ENCODE measurements at regions not wholly inside any gene's neighbourhood (a gene's known extent, or its start where the extent isn't known, plus 50 kb on each side); places are given as distances from the start of the nearest gene placed in this dataset.

- DNase-seq (ENCODE audit: low read depth) = no peak
These were observed 370.7 kb downstream of the INSC start for GRCh38 chr11:15485432-15485831.

GRCh38 chr11:15489281-15489680 lies 374.6 kb downstream of the INSC start:
- no peak for DNase-seq (ENCODE audit: low read depth)

GRCh38 chr11:15490535-15490934 lies 375.8 kb downstream of the INSC start:
- no peak for DNase-seq (ENCODE audit: low read depth)

- DNase-seq (ENCODE audit: low read depth) = no peak
These were observed 378.3 kb downstream of the INSC start for GRCh38 chr11:15493066-15493465.

- no peak for DNase-seq (ENCODE audit: low read depth)
These were observed 379.3 kb downstream of the INSC start for GRCh38 chr11:15493921-15494620.

- DNase-seq (ENCODE audit: low read depth) = no peak
These were observed 380.0 kb downstream of the INSC start for GRCh38 chr11:15494740-15495139.

GRCh38 chr11:15495462-15495861 lies 380.7 kb downstream of the INSC start:
- no peak for DNase-seq (ENCODE audit: low read depth)

- DNase-seq (ENCODE audit: low read depth) = no peak
These were observed 382.6 kb downstream of the INSC start for GRCh38 chr11:15497366-15497765.

- DNase-seq (ENCODE audit: low read depth) = no peak
These were observed 385.0 kb downstream of the INSC start for GRCh38 chr11:15499674-15500073.

- DNase-seq (ENCODE audit: low read depth) = no peak
These were observed 385.9 kb downstream of the INSC start for GRCh38 chr11:15500643-15501042.

GRCh38 chr11:15501566-15501965 lies 386.8 kb downstream of the INSC start:
- DNase-seq (ENCODE audit: low read depth) = no peak

GRCh38 chr11:15505155-15505554 lies 390.4 kb downstream of the INSC start:
- no peak for DNase-seq (ENCODE audit: low read depth)

GRCh38 chr11:15507592-15507991 lies 392.9 kb downstream of the INSC start:
- no peak for DNase-seq (ENCODE audit: low read depth)

- no peak for DNase-seq (ENCODE audit: low read depth)
These were observed 394.4 kb downstream of the INSC start for GRCh38 chr11:15509082-15509481.

GRCh38 chr11:15519124-15519791 lies 404.5 kb downstream of the INSC start:
- DNase-seq (ENCODE audit: low read depth) = no peak

- DNase-seq (ENCODE audit: low read depth) = no peak
These were observed 405.2 kb downstream of the INSC start for GRCh38 chr11:15519911-15520310.

- no peak for DNase-seq (ENCODE audit: low read depth)
These were observed 408.8 kb downstream of the INSC start for GRCh38 chr11:15523543-15523942.

GRCh38 chr11:15525582-15525981 lies 410.9 kb downstream of the INSC start:
- no peak for DNase-seq (ENCODE audit: low read depth)

GRCh38 chr11:15526032-15526431 lies 411.3 kb downstream of the INSC start:
- DNase-seq (ENCODE audit: low read depth) = no peak

- DNase-seq (ENCODE audit: low read depth) = no peak
These were observed 412.2 kb downstream of the INSC start for GRCh38 chr11:15526859-15527450.

GRCh38 chr11:15532432-15532831 lies 417.7 kb downstream of the INSC start:
- no peak for DNase-seq (ENCODE audit: low read depth)

GRCh38 chr11:15534266-15534665 lies 419.5 kb downstream of the INSC start:
- DNase-seq (ENCODE audit: low read depth) = no peak

GRCh38 chr11:15535414-15535813 lies 420.7 kb downstream of the INSC start:
- no peak for DNase-seq (ENCODE audit: low read depth)

- DNase-seq (ENCODE audit: low read depth) = no peak
These were observed 421.7 kb downstream of the INSC start for GRCh38 chr11:15536438-15536837.
